ENCODE measurements at regions not wholly inside any gene's neighbourhood (a gene's known extent, or its start where the extent isn't known, plus 50 kb on each side); places are given as distances from the start of the nearest gene placed in this dataset.

- Histone ChIP-seq H3K4me3 (no peak overlapping the region), H3K9me3 (ENCODE audit: low read depth, low read length) (no peaks in the 10 kb centered on the region), H3K36me3 (ENCODE audit: insufficient read depth, low read length) (no peaks in the 10 kb centered on the region), H3K27ac (no peak overlapping the region), H3K9ac (ENCODE audit: insufficient read length) (no peak overlapping the region)
- TF ChIP-seq POLR2AphosphoS5 (IDR thresholded peaks at IDR 0.05; ENCODE audit: borderline replicate concordance, low read depth, low read length) (no peak), EZH2 (IDR thresholded peaks at IDR 0.05) (no peak), FOXP2 (optimal IDR thresholded peaks at IDR 0.05; ENCODE audit: control extremely low read depth, extremely low read length, insufficient read depth) (no peak)
- no peak for DNase-seq (ENCODE audit: low read depth, low spot score)
These were observed 637.2 kb downstream of the NTRK3 start for GRCh38 chr15:87619161-87619960.

- H3K4me3 ChIP-seq, result no peak overlapping the region
- no peaks in the 10 kb centered on the region for H3K9me3 ChIP-seq (ENCODE audit: low read depth, low read length)
- no peak for TF ChIP-seq EZH2 (IDR thresholded peaks at IDR 0.05)
- no peak for TF ChIP-seq POLR2AphosphoS5 (IDR thresholded peaks at IDR 0.05; ENCODE audit: borderline replicate concordance, low read depth, low read length)
- TF ChIP-seq FOXP2 (optimal IDR thresholded peaks at IDR 0.05; ENCODE audit: control extremely low read depth, extremely low read length, insufficient read depth), result no peak
- no peak overlapping the region for H3K27ac ChIP-seq
- H3K36me3 ChIP-seq (ENCODE audit: insufficient read depth, low read length), result no peaks in the 10 kb centered on the region
- no peak overlapping the region for H3K9ac ChIP-seq (ENCODE audit: insufficient read length)
- no peak for DNase-seq (ENCODE audit: low read depth, low spot score)
These were observed 638.3 kb downstream of the NTRK3 start for GRCh38 chr15:87618203-87618725.

- TF ChIP-seq EZH2 (IDR thresholded peaks at IDR 0.05) (no peak), FOXP2 (optimal IDR thresholded peaks at IDR 0.05; ENCODE audit: control extremely low read depth, extremely low read length, insufficient read depth) (no peak), POLR2AphosphoS5 (IDR thresholded peaks at IDR 0.05; ENCODE audit: borderline replicate concordance, low read depth, low read length) (no peak)
- no peak for DNase-seq (ENCODE audit: low read depth, low spot score)
- Histone ChIP-seq H3K9me3 (ENCODE audit: low read depth, low read length) (no peaks in the 10 kb centered on the region), H3K27ac (no peak overlapping the region), H3K4me3 (no peak overlapping the region), H3K9ac (ENCODE audit: insufficient read length) (no peak overlapping the region), H3K36me3 (ENCODE audit: insufficient read depth, low read length) (no peaks in the 10 kb centered on the region)
These were observed 641.8 kb downstream of the NTRK3 start for GRCh38 chr15:87614704-87615103.

GRCh38 chr15:87610366-87610765 lies 646.2 kb downstream of the NTRK3 start:
- Histone ChIP-seq H3K4me3 (no peak overlapping the region), H3K27ac (no peak overlapping the region), H3K9me3 (ENCODE audit: low read depth, low read length) (no peaks in the 10 kb centered on the region), H3K9ac (ENCODE audit: insufficient read length) (no peak overlapping the region), H3K36me3 (ENCODE audit: insufficient read depth, low read length) (no peaks in the 10 kb centered on the region)
- TF ChIP-seq FOXP2 (optimal IDR thresholded peaks at IDR 0.05; ENCODE audit: control extremely low read depth, extremely low read length, insufficient read depth) (no peak), POLR2AphosphoS5 (IDR thresholded peaks at IDR 0.05; ENCODE audit: borderline replicate concordance, low read depth, low read length) (no peak), EZH2 (IDR thresholded peaks at IDR 0.05) (no peak)
- DNase-seq (ENCODE audit: low read depth, low spot score), result no peak

- TF ChIP-seq POLR2AphosphoS5 (IDR thresholded peaks at IDR 0.05; ENCODE audit: borderline replicate concordance, low read depth, low read length) (no peak), FOXP2 (optimal IDR thresholded peaks at IDR 0.05; ENCODE audit: control extremely low read depth, extremely low read length, insufficient read depth) (no peak), EZH2 (IDR thresholded peaks at IDR 0.05) (no peak)
- no peak overlapping the region for H3K9ac ChIP-seq (ENCODE audit: insufficient read length)
- no peak overlapping the region for H3K4me3 ChIP-seq
- H3K27ac ChIP-seq, result no peak overlapping the region
- no peaks in the 10 kb centered on the region for H3K36me3 ChIP-seq (ENCODE audit: insufficient read depth, low read length)
- DNase-seq (ENCODE audit: low read depth, low spot score), result no peak
- no peaks in the 10 kb centered on the region for H3K9me3 ChIP-seq (ENCODE audit: low read depth, low read length)
These were observed 646.6 kb downstream of the NTRK3 start for GRCh38 chr15:87609894-87610293.

- Histone ChIP-seq H3K27ac (no peak overlapping the region), H3K9me3 (ENCODE audit: low read depth, low read length) (no peaks in the 10 kb centered on the region), H3K4me3 (no peak overlapping the region), H3K36me3 (ENCODE audit: insufficient read depth, low read length) (no peaks in the 10 kb centered on the region), H3K9ac (ENCODE audit: insufficient read length) (no peak overlapping the region)
- DNase-seq (ENCODE audit: low read depth, low spot score), result no peak
- no peak for TF ChIP-seq FOXP2 (optimal IDR thresholded peaks at IDR 0.05; ENCODE audit: control extremely low read depth, extremely low read length, insufficient read depth)
- TF ChIP-seq EZH2 (IDR thresholded peaks at IDR 0.05), result no peak
These were observed 647.1 kb downstream of the NTRK3 start for GRCh38 chr15:87609474-87609873.

GRCh38 chr15:87608238-87609028 lies 648.1 kb downstream of the NTRK3 start:
- H3K9ac ChIP-seq (ENCODE audit: insufficient read length), result no peak overlapping the region
- TF ChIP-seq FOXP2 (optimal IDR thresholded peaks at IDR 0.05; ENCODE audit: control extremely low read depth, extremely low read length, insufficient read depth) (no peak), POLR2AphosphoS5 (IDR thresholded peaks at IDR 0.05; ENCODE audit: borderline replicate concordance, low read depth, low read length) (no peak), EZH2 (IDR thresholded peaks at IDR 0.05) (no peak)
- no peak for DNase-seq (ENCODE audit: low read depth, low spot score)
- H3K36me3 ChIP-seq (ENCODE audit: insufficient read depth, low read length), result no peaks in the 10 kb centered on the region
- H3K27ac ChIP-seq, result no peak overlapping the region
- no peaks in the 10 kb centered on the region for H3K9me3 ChIP-seq (ENCODE audit: low read depth, low read length)
- H3K4me3 ChIP-seq, result no peak overlapping the region

- Histone ChIP-seq H3K9me3 (ENCODE audit: low read depth, low read length) (no peaks in the 10 kb centered on the region), H3K27ac (no peak overlapping the region), H3K4me3 (no peak overlapping the region), H3K36me3 (ENCODE audit: insufficient read depth, low read length) (no peaks in the 10 kb centered on the region), H3K9ac (ENCODE audit: insufficient read length) (no peak overlapping the region)
- DNase-seq (ENCODE audit: low read depth, low spot score), result no peak
- TF ChIP-seq FOXP2 (optimal IDR thresholded peaks at IDR 0.05; ENCODE audit: control extremely low read depth, extremely low read length, insufficient read depth), result no peak
- TF ChIP-seq EZH2 (IDR thresholded peaks at IDR 0.05), result no peak
- TF ChIP-seq POLR2AphosphoS5 (IDR thresholded peaks at IDR 0.05; ENCODE audit: borderline replicate concordance, low read depth, low read length), result no peak
These were observed 649.6 kb downstream of the NTRK3 start for GRCh38 chr15:87606971-87607370.
